SU-DHL-6 (cell line): ENCODE measurements at regions not wholly inside any gene's neighbourhood (a gene's known extent, or its start where the extent isn't known, plus 50 kb on each side); places are given as distances from the start of the nearest gene placed in this dataset.

Experiments
- EZH2phosphoT487 ChIP-seq: fragments of 200-600 bp; sonication (generic), shearing (Covaris generic); conservative IDR thresholded peaks from 2 replicates; pipeline ENCODE4 v1.6.1; 2018; ENCODE audit warnings: mild to moderate bottlenecking, antibody characterized with exemption, low read length, moderate library complexity, mixed read lengths
- TF ChIP-seq, protein P1 (sequence below): fragments of 200-600 bp; sonication (generic); IDR thresholded peaks from one replicate; pipeline ENCODE4 v1.5.1; 2017; ENCODE audit warnings: antibody characterized with exemption, mild to moderate bottlenecking, low read length, moderate library complexity; ENCODE audit not compliant: insufficient read depth, poor library complexity, severe bottlenecking

DNA sequence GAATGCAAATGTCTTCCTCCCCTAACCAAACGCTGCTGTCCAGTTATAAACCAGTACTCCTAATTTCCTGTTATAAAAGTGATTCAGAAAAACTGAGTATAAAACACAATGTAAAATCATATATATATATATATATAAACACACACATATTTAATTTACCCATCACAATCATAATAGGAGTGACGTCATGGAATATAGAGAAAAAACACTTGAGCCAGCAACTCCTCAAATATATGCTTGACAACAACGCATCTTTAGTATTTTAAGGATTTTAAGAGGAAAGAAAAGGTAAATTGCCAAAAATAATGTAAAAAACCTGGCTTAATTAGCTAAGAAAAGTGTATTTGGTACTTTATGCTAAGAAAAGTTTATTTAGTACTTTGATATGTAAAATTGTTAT, 2701.7 kb downstream of the PCDH7 start:
- TF ChIP-seq, protein P1, sequence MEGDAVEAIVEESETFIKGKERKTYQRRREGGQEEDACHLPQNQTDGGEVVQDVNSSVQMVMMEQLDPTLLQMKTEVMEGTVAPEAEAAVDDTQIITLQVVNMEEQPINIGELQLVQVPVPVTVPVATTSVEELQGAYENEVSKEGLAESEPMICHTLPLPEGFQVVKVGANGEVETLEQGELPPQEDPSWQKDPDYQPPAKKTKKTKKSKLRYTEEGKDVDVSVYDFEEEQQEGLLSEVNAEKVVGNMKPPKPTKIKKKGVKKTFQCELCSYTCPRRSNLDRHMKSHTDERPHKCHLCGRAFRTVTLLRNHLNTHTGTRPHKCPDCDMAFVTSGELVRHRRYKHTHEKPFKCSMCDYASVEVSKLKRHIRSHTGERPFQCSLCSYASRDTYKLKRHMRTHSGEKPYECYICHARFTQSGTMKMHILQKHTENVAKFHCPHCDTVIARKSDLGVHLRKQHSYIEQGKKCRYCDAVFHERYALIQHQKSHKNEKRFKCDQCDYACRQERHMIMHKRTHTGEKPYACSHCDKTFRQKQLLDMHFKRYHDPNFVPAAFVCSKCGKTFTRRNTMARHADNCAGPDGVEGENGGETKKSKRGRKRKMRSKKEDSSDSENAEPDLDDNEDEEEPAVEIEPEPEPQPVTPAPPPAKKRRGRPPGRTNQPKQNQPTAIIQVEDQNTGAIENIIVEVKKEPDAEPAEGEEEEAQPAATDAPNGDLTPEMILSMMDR = no peak
- TF ChIP-seq EZH2phosphoT487 = no peak
